ENCODE measurements at regions not wholly inside any gene's neighbourhood (a gene's known extent, or its start where the extent isn't known, plus 50 kb on each side); places are given as distances from the start of the nearest gene placed in this dataset.

- DNase-seq (ENCODE audit: low read depth) = no peak
These were observed 243.3 kb downstream of the ZNF674 start for GRCh38 chrX:46301903-46302302.

GRCh38 chrX:46298821-46299220, 246.4 kb downstream of the ZNF674 start:
- DNase-seq (ENCODE audit: low read depth) = peak; percentile 55

- no peak for DNase-seq (ENCODE audit: low read depth)
These were observed 249.3 kb downstream of the ZNF674 start for GRCh38 chrX:46295963-46296362.

GRCh38 chrX:46294234-46294633, 251.0 kb downstream of the ZNF674 start:
- peak; percentile 64 for DNase-seq (ENCODE audit: low read depth)

GRCh38 chrX:46279925-46280313, 265.3 kb downstream of the ZNF674 start:
- peak; percentile 53 for DNase-seq (ENCODE audit: low read depth)

- no peak for DNase-seq (ENCODE audit: low read depth)
These were observed 265.9 kb downstream of the ZNF674 start for GRCh38 chrX:46279214-46279924.

GRCh38 chrX:46278572-46278971, 266.6 kb downstream of the ZNF674 start:
- DNase-seq (ENCODE audit: low read depth) = no peak

GRCh38 chrX:46268412-46268811, 276.8 kb downstream of the ZNF674 start:
- DNase-seq (ENCODE audit: low read depth) = peak; percentile 94

- DNase-seq (ENCODE audit: low read depth) = peak; percentile 70
These were observed 281.7 kb downstream of the ZNF674 start for GRCh38 chrX:46263494-46263893.

- no peak for DNase-seq (ENCODE audit: low read depth)
These were observed 282.9 kb downstream of the ZNF674 start for GRCh38 chrX:46262304-46262703.

GRCh38 chrX:46260499-46260898, 284.7 kb downstream of the ZNF674 start:
- peak; percentile 81 for DNase-seq (ENCODE audit: low read depth)

- DNase-seq (ENCODE audit: low read depth) = no peak
These were observed 286.9 kb downstream of the ZNF674 start for GRCh38 chrX:46258356-46258755.

GRCh38 chrX:46257451-46257879, 287.8 kb downstream of the ZNF674 start:
- peak; percentile 79 for DNase-seq (ENCODE audit: low read depth)

GRCh38 chrX:46256875-46257274, 288.3 kb downstream of the ZNF674 start:
- DNase-seq (ENCODE audit: low read depth) = no peak

- DNase-seq (ENCODE audit: low read depth) = no peak
These were observed 290.2 kb downstream of the ZNF674 start for GRCh38 chrX:46255046-46255445.

GRCh38 chrX:46254641-46255040, 290.6 kb downstream of the ZNF674 start:
- DNase-seq (ENCODE audit: low read depth) = peak; percentile 46

GRCh38 chrX:46251755-46252154, 293.5 kb downstream of the ZNF674 start:
- peak; percentile 51 for DNase-seq (ENCODE audit: low read depth)

- no peak for DNase-seq (ENCODE audit: low read depth)
These were observed 295.1 kb downstream of the ZNF674 start for GRCh38 chrX:46250151-46250550.

GRCh38 chrX:46247456-46247855, 297.8 kb downstream of the ZNF674 start:
- DNase-seq (ENCODE audit: low read depth) = no peak

GRCh38 chrX:46244451-46244850, 300.8 kb downstream of the ZNF674 start:
- no peak for DNase-seq (ENCODE audit: low read depth)

GRCh38 chrX:46236411-46236810, 308.8 kb downstream of the ZNF674 start:
- no peak for DNase-seq (ENCODE audit: low read depth)

- no peak for DNase-seq (ENCODE audit: low read depth)
These were observed 309.4 kb downstream of the ZNF674 start for GRCh38 chrX:46235778-46236177.

GRCh38 chrX:46234775-46235174, 310.4 kb downstream of the ZNF674 start:
- DNase-seq (ENCODE audit: low read depth) = no peak

- DNase-seq (ENCODE audit: low read depth) = no peak
These were observed 316.8 kb downstream of the ZNF674 start for GRCh38 chrX:46228389-46228788.

All from renal cortical epithelial cell (primary cell).